A673 (cell line): ENCODE measurements at regions not wholly inside any gene's neighbourhood (a gene's known extent, or its start where the extent isn't known, plus 50 kb on each side); places are given as distances from the start of the nearest gene placed in this dataset.
"Not testable (repeated sequence)": the region's sequence is repeated elsewhere in the genome, so short reads cannot be mapped to it uniquely, and the experiment has no call there.

ENCODE experiments used
- EZH2 ChIP-seq: fragments of 200-600 bp; sonication (generic); IDR thresholded peaks from 2 replicates; pipeline ENCODE4 v1.6.1; 2017; ENCODE audit warnings: borderline replicate concordance, low read depth, mild to moderate bottlenecking, mixed read lengths, antibody characterized with exemption, low read length; ENCODE audit not compliant: poor library complexity, severe bottlenecking
- TF ChIP-seq, protein P1 (sequence below): fragments of 300-800, 200-600 bp; sonication (generic); conservative IDR thresholded peaks from 2 replicates; pipeline ENCODE4 v1.5.1; 2017; ENCODE audit warnings: low read depth, mild to moderate bottlenecking, antibody characterized with exemption, low read length, moderate library complexity, mixed read lengths

DNA sequence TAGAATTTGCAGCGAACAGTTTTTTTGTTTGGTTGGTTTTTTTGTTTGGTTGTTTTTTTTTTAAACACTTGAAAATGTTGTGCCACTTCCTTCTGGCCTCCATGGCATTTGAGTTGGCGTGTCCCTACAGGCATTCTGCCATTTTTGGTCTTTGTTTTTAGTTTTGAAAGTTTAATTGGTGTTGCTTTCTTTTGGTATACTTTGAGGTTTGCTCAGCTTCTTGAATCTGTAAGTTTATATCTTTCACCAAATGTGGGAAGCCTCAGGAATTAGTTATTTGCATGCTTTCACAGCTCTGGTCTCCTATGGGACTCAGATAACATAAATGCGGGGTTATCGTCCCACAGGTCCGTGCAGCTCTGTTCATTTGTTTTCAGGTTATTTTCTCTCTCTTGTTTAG, 55.9 kb downstream of the VPREB1 start:
- TF ChIP-seq, protein P1, sequence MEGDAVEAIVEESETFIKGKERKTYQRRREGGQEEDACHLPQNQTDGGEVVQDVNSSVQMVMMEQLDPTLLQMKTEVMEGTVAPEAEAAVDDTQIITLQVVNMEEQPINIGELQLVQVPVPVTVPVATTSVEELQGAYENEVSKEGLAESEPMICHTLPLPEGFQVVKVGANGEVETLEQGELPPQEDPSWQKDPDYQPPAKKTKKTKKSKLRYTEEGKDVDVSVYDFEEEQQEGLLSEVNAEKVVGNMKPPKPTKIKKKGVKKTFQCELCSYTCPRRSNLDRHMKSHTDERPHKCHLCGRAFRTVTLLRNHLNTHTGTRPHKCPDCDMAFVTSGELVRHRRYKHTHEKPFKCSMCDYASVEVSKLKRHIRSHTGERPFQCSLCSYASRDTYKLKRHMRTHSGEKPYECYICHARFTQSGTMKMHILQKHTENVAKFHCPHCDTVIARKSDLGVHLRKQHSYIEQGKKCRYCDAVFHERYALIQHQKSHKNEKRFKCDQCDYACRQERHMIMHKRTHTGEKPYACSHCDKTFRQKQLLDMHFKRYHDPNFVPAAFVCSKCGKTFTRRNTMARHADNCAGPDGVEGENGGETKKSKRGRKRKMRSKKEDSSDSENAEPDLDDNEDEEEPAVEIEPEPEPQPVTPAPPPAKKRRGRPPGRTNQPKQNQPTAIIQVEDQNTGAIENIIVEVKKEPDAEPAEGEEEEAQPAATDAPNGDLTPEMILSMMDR = not testable (repeated sequence)
- TF ChIP-seq EZH2 = not testable (repeated sequence)
